Fibroblast of the aortic adventitia (primary cell): ENCODE measurements at regions not wholly inside any gene's neighbourhood (a gene's known extent, or its start where the extent isn't known, plus 50 kb on each side); places are given as distances from the start of the nearest gene placed in this dataset.

Experiments
- DNase-seq: peaks from one replicate; pipeline ENCODE4 v3.0.0-alpha.2; 2010; ENCODE audit warnings: low read depth
- H3K4me3 ChIP-seq: 2 replicates; pipeline ENCODE4 v1.5.1; 2011; ENCODE audit warnings: low read depth, mild to moderate bottlenecking, control low read depth, low read length, moderate library complexity
- CTCF ChIP-seq: IDR thresholded peaks from 2 replicates; pipeline ENCODE4 v1.5.1; 2011; ENCODE audit warnings: mild to moderate bottlenecking, low read length, control low read depth, inconsistent platforms; ENCODE audit not compliant: insufficient read depth

- no peak overlapping the region for H3K4me3 ChIP-seq
Observed at GRCh38 chr13:31946091-31946770, 85.3 kb upstream of the FRY start.

GRCh38 chr13:31947105-31947504 lies 84.5 kb upstream of the FRY start:
- DNase-seq = no peak
- H3K4me3 ChIP-seq = no peak overlapping the region
- no peak for TF ChIP-seq CTCF

More at GRCh38 chr13:31946091-31946770, 85.3 kb upstream of the FRY start:
- peak; percentile 44 for DNase-seq
- no peak for TF ChIP-seq CTCF

GRCh38 chr13:31947506-31947905 lies 84.1 kb upstream of the FRY start:
- no peak overlapping the region for H3K4me3 ChIP-seq
- no peak for DNase-seq
- TF ChIP-seq CTCF = no peak

GRCh38 chr13:31949486-31949885 lies 82.1 kb upstream of the FRY start:
- no peak for TF ChIP-seq CTCF
- no peak overlapping the region for H3K4me3 ChIP-seq
- DNase-seq = no peak

- H3K4me3 ChIP-seq = no peak overlapping the region
- DNase-seq = no peak
- no peak for TF ChIP-seq CTCF
Observed at GRCh38 chr13:31950111-31950815, 81.3 kb upstream of the FRY start.

- H3K4me3 ChIP-seq = no peak overlapping the region
- peak; percentile 14 for DNase-seq
- TF ChIP-seq CTCF = no peak
Observed at GRCh38 chr13:31951215-31951678, 80.3 kb upstream of the FRY start.
